ENCODE measurements at regions not wholly inside any gene's neighbourhood (a gene's known extent, or its start where the extent isn't known, plus 50 kb on each side); places are given as distances from the start of the nearest gene placed in this dataset.
"Not testable (repeated sequence)": the region's sequence is repeated elsewhere in the genome, so short reads cannot be mapped to it uniquely, and the experiment has no call there.

- DNase-seq: no peak
Observed at GRCh38 chr14:48805315-48805714, 780.9 kb downstream of the RPS29 start.

GRCh38 chr14:48792376-48793024 is 793.7 kb downstream of the RPS29 start:
- no peak for DNase-seq

GRCh38 chr14:48788771-48789170 is 797.4 kb downstream of the RPS29 start:
- no peak for DNase-seq

GRCh38 chr14:48786498-48786897 is 799.7 kb downstream of the RPS29 start:
- no peak for DNase-seq

GRCh38 chr14:48771717-48772116 is 814.5 kb downstream of the RPS29 start:
- DNase-seq: no peak

GRCh38 chr14:48751293-48751692 is 834.9 kb downstream of the RPS29 start:
- DNase-seq: no peak

- DNase-seq: no peak
Observed at GRCh38 chr14:48748151-48748675, 838.0 kb downstream of the RPS29 start.

- no peak for DNase-seq
Observed at GRCh38 chr14:48747561-48748089, 838.6 kb downstream of the RPS29 start.

GRCh38 chr14:48744202-48744601 is 842.0 kb downstream of the RPS29 start:
- DNase-seq: no peak

- DNase-seq: no peak
Observed at GRCh38 chr14:48738186-48738925, 847.8 kb downstream of the RPS29 start.

GRCh38 chr14:48735607-48736006 is 850.6 kb downstream of the RPS29 start:
- DNase-seq: no peak

- DNase-seq: no peak
Observed at GRCh38 chr14:48731260-48731659, 854.9 kb downstream of the RPS29 start.

GRCh38 chr14:48726080-48726642 is 860.0 kb downstream of the RPS29 start:
- no peak for DNase-seq

- no peak for DNase-seq
Observed at GRCh38 chr14:48725051-48725734, 861.0 kb downstream of the RPS29 start.

- no peak for DNase-seq
Observed at GRCh38 chr14:48723841-48724495, 862.2 kb downstream of the RPS29 start.

- DNase-seq: no peak
Observed at GRCh38 chr14:48714366-48714765, 871.8 kb downstream of the RPS29 start.

- DNase-seq: no peak
Observed at GRCh38 chr14:48710133-48710532, 876.0 kb downstream of the RPS29 start.

- DNase-seq: no peak
Observed at GRCh38 chr14:48709277-48709785, 876.8 kb downstream of the RPS29 start.

GRCh38 chr14:48704639-48705038 is 881.5 kb downstream of the RPS29 start:
- no peak for DNase-seq

GRCh38 chr14:48703728-48704467 is 882.3 kb downstream of the RPS29 start:
- no peak for DNase-seq

- not testable (repeated sequence) for DNase-seq
Observed at GRCh38 chr14:48697362-48697761, 888.8 kb downstream of the RPS29 start.

- DNase-seq: no peak
Observed at GRCh38 chr14:48693793-48694192, 892.4 kb downstream of the RPS29 start.
